Ectodermal cell (in vitro differentiated cells): ENCODE measurements at regions not wholly inside any gene's neighbourhood (a gene's known extent, or its start where the extent isn't known, plus 50 kb on each side); places are given as distances from the start of the nearest gene placed in this dataset.

Experiments used
- H3K27ac ChIP-seq: 2 replicates; pipeline ENCODE4 v1.7.0; 2013; ENCODE audit warnings: mild to moderate bottlenecking, low read depth, low read length; ENCODE audit not compliant: insufficient read depth, poor library complexity, severe bottlenecking
- H3K27me3 ChIP-seq: 2 replicates; pipeline ENCODE4 v1.7.0; 2013; ENCODE audit warnings: mild to moderate bottlenecking, low read length; ENCODE audit not compliant: insufficient read depth, control insufficient read depth, poor library complexity, severe bottlenecking
- H3K36me3 ChIP-seq: one replicate; pipeline ENCODE4 v1.7.0; 2013; ENCODE audit warnings: low read length; ENCODE audit not compliant: control insufficient read depth, insufficient read depth
- H3K4me1 ChIP-seq: one replicate; pipeline ENCODE4 v1.7.0; 2013; ENCODE audit warnings: low read length; ENCODE audit not compliant: control insufficient read depth, insufficient read depth
- H3K4me3 ChIP-seq: 2 replicates; pipeline ENCODE4 v1.7.0; 2013; ENCODE audit warnings: low read depth, low read length, control low read depth; ENCODE audit not compliant: insufficient read depth
- H3K9me3 ChIP-seq: 2 replicates; pipeline ENCODE4 v1.7.0; 2013; ENCODE audit warnings: mild to moderate bottlenecking, low read length, moderate library complexity; ENCODE audit not compliant: control insufficient read depth
- WGBS, 2 experiments: methylation state at CpG; one replicate each; pipeline ENCODE4 v1.1.7; 2013; ENCODE audit warnings: missing lambda C conversion rate in 2 of 2; 5-methylcytosine and 5-hydroxymethylcytosine counted together

- H3K4me1 ChIP-seq, result no peaks in the 10 kb centered on the region
- H3K36me3 ChIP-seq, result no peaks in the 10 kb centered on the region
- no peaks in the 10 kb centered on the region for H3K27me3 ChIP-seq
- no peaks in the 10 kb centered on the region for H3K9me3 ChIP-seq
- no peak overlapping the region for H3K4me3 ChIP-seq
- H3K27ac ChIP-seq, result no peak overlapping the region
- WGBS, 2 experiments, result 89% methylated on average over 4 of the region's 4 CpGs
Observed at GRCh38 chr6:11961923-11962322, 50.2 kb upstream of the HIVEP1 start.

- Histone ChIP-seq H3K36me3 (no peaks in the 10 kb centered on the region), H3K4me3 (no peak overlapping the region), H3K27ac (no peak overlapping the region), H3K27me3 (no peaks in the 10 kb centered on the region), H3K4me1 (no peaks in the 10 kb centered on the region), H3K9me3 (no peaks in the 10 kb centered on the region)
- WGBS, 2 experiments, result 84 to 86% methylated on average over 12 of the region's 12 CpGs
Observed at GRCh38 chr6:11960909-11961779, 51.0 kb upstream of the HIVEP1 start.

- Histone ChIP-seq H3K36me3 (no peaks in the 10 kb centered on the region), H3K9me3 (no peaks in the 10 kb centered on the region), H3K27me3 (no peaks in the 10 kb centered on the region), H3K4me1 (no peaks in the 10 kb centered on the region), H3K4me3 (no peak overlapping the region), H3K27ac (no peak overlapping the region)
- 66 to 68% methylated on average over 3 of the region's 3 CpGs for WGBS, 2 experiments
Observed at GRCh38 chr6:11956781-11957180, 55.3 kb upstream of the HIVEP1 start.

- Histone ChIP-seq H3K4me1 (no peaks in the 10 kb centered on the region), H3K27ac (no peak overlapping the region), H3K27me3 (no peaks in the 10 kb centered on the region), H3K4me3 (no peak overlapping the region), H3K36me3 (no peaks in the 10 kb centered on the region), H3K9me3 (no peaks in the 10 kb centered on the region)
- WGBS, 2 experiments, result 100% methylated on average over 1 to 2 of the region's 2 CpGs
Observed at GRCh38 chr6:11953641-11954040, 58.5 kb upstream of the HIVEP1 start.

GRCh38 chr6:11952316-11952715 lies 59.8 kb upstream of the HIVEP1 start:
- 92 to 95% methylated on average over 2 of the region's 2 CpGs for WGBS, 2 experiments
- Histone ChIP-seq H3K27me3 (no peaks in the 10 kb centered on the region), H3K27ac (no peak overlapping the region)

GRCh38 chr6:11951868-11952267 lies 60.2 kb upstream of the HIVEP1 start:
- Histone ChIP-seq H3K36me3 (no peaks in the 10 kb centered on the region), H3K4me1 (no peaks in the 10 kb centered on the region), H3K27ac (no peak overlapping the region), H3K4me3 (no peak overlapping the region), H3K27me3 (no peaks in the 10 kb centered on the region), H3K9me3 (no peaks in the 10 kb centered on the region)
- WGBS, 2 experiments, result 86% methylated on average over 1 of the region's 3 CpGs; no CpG with 5 or more reads in 1 of the 2 experiments

More at GRCh38 chr6:11952316-11952715, 59.8 kb upstream of the HIVEP1 start:
- Histone ChIP-seq H3K4me1 (no peaks in the 10 kb centered on the region), H3K36me3 (no peaks in the 10 kb centered on the region), H3K4me3 (no peak overlapping the region), H3K9me3 (no peaks in the 10 kb centered on the region)

GRCh38 chr6:11950109-11950508 lies 62.0 kb upstream of the HIVEP1 start:
- 92 to 100% methylated on average over 2 of the region's 2 CpGs for WGBS, 2 experiments
- no peaks in the 10 kb centered on the region for H3K36me3 ChIP-seq
- H3K4me1 ChIP-seq, result no peaks in the 10 kb centered on the region

GRCh38 chr6:11947575-11947974 lies 64.5 kb upstream of the HIVEP1 start:
- Histone ChIP-seq H3K27me3 (no peaks in the 10 kb centered on the region), H3K27ac (no peak overlapping the region), H3K36me3 (no peaks in the 10 kb centered on the region), H3K4me3 (no peak overlapping the region), H3K4me1 (no peaks in the 10 kb centered on the region), H3K9me3 (no peaks in the 10 kb centered on the region)
- WGBS, 2 experiments, result 92% methylated on average over 1 of the region's 2 CpGs; no CpG with 5 or more reads in 1 of the 2 experiments

More at GRCh38 chr6:11950109-11950508, 62.0 kb upstream of the HIVEP1 start:
- Histone ChIP-seq H3K9me3 (no peaks in the 10 kb centered on the region), H3K27me3 (no peaks in the 10 kb centered on the region), H3K4me3 (no peak overlapping the region), H3K27ac (no peak overlapping the region)

- H3K4me1 ChIP-seq, result no peaks in the 10 kb centered on the region
- no peak overlapping the region for H3K4me3 ChIP-seq
- WGBS, 2 experiments, result 75 to 79% methylated on average over 2 of the region's 2 CpGs
- H3K27me3 ChIP-seq, result no peaks in the 10 kb centered on the region
- H3K9me3 ChIP-seq, result no peaks in the 10 kb centered on the region
- H3K27ac ChIP-seq, result no peak overlapping the region
- no peaks in the 10 kb centered on the region for H3K36me3 ChIP-seq
Observed at GRCh38 chr6:11947063-11947462, 65.0 kb upstream of the HIVEP1 start.

- H3K4me3 ChIP-seq, result no peak overlapping the region
- H3K9me3 ChIP-seq, result no peaks in the 10 kb centered on the region
- no peak overlapping the region for H3K27ac ChIP-seq
- H3K4me1 ChIP-seq, result no peaks in the 10 kb centered on the region
- WGBS, 2 experiments, result 100% methylated on average over 1 of the region's 1 CpG
- no peaks in the 10 kb centered on the region for H3K27me3 ChIP-seq
- no peaks in the 10 kb centered on the region for H3K36me3 ChIP-seq
Observed at GRCh38 chr6:11944111-11944510, 68.0 kb upstream of the HIVEP1 start.
